Fibroblast of the aortic adventitia (primary cell): ENCODE measurements at regions not wholly inside any gene's neighbourhood (a gene's known extent, or its start where the extent isn't known, plus 50 kb on each side); places are given as distances from the start of the nearest gene placed in this dataset.

ENCODE experiments used
- DNase-seq: peaks from one replicate; pipeline ENCODE4 v3.0.0-alpha.2; 2010; ENCODE audit warnings: low read depth
- H3K4me3 ChIP-seq: 2 replicates; pipeline ENCODE4 v1.5.1; 2011; ENCODE audit warnings: low read depth, mild to moderate bottlenecking, control low read depth, low read length, moderate library complexity
- CTCF ChIP-seq: IDR thresholded peaks from 2 replicates; pipeline ENCODE4 v1.5.1; 2011; ENCODE audit warnings: mild to moderate bottlenecking, low read length, control low read depth, inconsistent platforms; ENCODE audit not compliant: insufficient read depth

- no peak overlapping the region for H3K4me3 ChIP-seq
- DNase-seq = no peak
- TF ChIP-seq CTCF = no peak
Observed at GRCh38 chr7:116083796-116084195, 53.2 kb upstream of the TFEC start.

- no peak for DNase-seq
- H3K4me3 ChIP-seq = no peak overlapping the region
- TF ChIP-seq CTCF = no peak
Observed at GRCh38 chr7:116086547-116087045, 56.0 kb upstream of the TFEC start.

- no peak for DNase-seq
- no peak for TF ChIP-seq CTCF
- no peak overlapping the region for H3K4me3 ChIP-seq
Observed at GRCh38 chr7:116087291-116087690, 56.7 kb upstream of the TFEC start.

DNA sequence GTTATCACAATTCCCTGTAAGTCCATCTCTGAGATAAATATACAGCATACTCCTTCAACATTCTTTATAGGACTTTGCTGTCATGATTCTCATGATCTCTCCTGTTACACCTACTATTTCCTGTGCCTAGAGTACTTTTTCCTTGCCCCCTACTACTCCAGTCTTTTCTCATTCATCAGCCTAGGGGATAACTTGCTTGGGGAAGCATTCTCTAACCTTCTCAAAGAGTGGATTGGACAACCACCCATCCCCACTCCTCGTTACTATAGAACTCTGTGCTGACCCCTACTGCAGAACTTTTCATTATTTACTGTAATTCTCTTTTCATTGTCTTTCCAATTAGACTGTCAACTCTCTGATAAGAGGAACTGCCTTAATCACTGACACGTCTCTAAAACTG lies 57.4 kb upstream of the TFEC start:
- TF ChIP-seq CTCF = no peak
- no peak overlapping the region for H3K4me3 ChIP-seq
- no peak for DNase-seq

- TF ChIP-seq CTCF = no peak
- DNase-seq = peak; percentile 55
- no peak overlapping the region for H3K4me3 ChIP-seq
Observed at GRCh38 chr7:116089293-116089692, 58.7 kb upstream of the TFEC start.

- no peak overlapping the region for H3K4me3 ChIP-seq
- TF ChIP-seq CTCF = no peak
- DNase-seq = no peak
Observed at GRCh38 chr7:116093516-116094301, 63.1 kb upstream of the TFEC start.
